T-helper 17 cell (primary cell): ENCODE measurements at regions not wholly inside any gene's neighbourhood (a gene's known extent, or its start where the extent isn't known, plus 50 kb on each side); places are given as distances from the start of the nearest gene placed in this dataset.

Experiments used
- ATAC-seq: fragments of 150-1000 bp; cut with Tn5 transposase; 2 replicates; pipeline ENCODE4 v1.10.0; 2021; ENCODE audit warnings: mild to moderate bottlenecking, moderate library complexity
- DNase-seq, 3 donors: peaks; one replicate each; pipeline versions ENCODE4 v3.0.0 to v3.0.0-alpha.2; 2020 to 2021
- H3K9me3 ChIP-seq: one replicate; pipeline ENCODE4 v1.7.0; 2013; ENCODE audit warnings: low read length, mild to moderate bottlenecking; ENCODE audit not compliant: control insufficient read depth, poor library complexity, severe bottlenecking
- H3K27ac Mint-ChIP-seq: one replicate; pipeline ENCODE4 v1.8.0; 2022; ENCODE audit warnings: mild to moderate bottlenecking, moderate library complexity, mixed read lengths
- H3K27me3 Mint-ChIP-seq: one replicate; pipeline ENCODE4 v1.8.0; 2022; ENCODE audit warnings: mixed read lengths
- H3K36me3 Mint-ChIP-seq: one replicate; pipeline ENCODE4 v1.8.0; 2022; ENCODE audit warnings: low read depth, mixed read lengths
- H3K4me1 Mint-ChIP-seq: one replicate; pipeline ENCODE4 v1.8.0; 2022; ENCODE audit warnings: mild to moderate bottlenecking, mixed read lengths
- H3K4me3 Mint-ChIP-seq: one replicate; pipeline ENCODE4 v1.8.0; 2022; ENCODE audit warnings: mild to moderate bottlenecking, moderate library complexity, mixed read lengths

DNA sequence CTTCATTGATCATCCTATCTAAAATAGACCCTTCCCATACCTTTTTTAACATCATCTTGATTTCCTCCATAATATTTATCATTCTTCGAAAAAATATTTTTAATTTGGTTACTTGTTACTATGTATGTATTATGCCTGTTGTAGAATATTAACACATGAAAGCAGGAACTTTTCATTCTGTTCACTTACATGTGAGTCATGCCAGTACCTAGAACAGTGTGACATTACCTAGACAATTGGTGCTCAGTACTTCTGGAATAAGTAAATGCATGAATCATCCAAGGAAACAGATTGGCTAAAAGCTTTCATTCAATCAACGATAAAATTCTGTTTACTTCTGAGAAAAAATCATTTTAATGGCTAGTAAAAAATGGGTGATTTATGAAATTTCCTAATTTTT is 76.4 kb downstream of the CXXC4 start:
- Mint-ChIP-seq H3K4me3 (no peak overlapping the region), H3K27me3 (peaks cover 4% of the 10 kb centered on the region)
- ATAC-seq = no peak

GRCh38 chr4:104417357-104417882 is 77.3 kb downstream of the CXXC4 start:
- Mint-ChIP-seq H3K27me3 (peaks cover 4% of the 10 kb centered on the region), H3K27ac (no peak overlapping the region), H3K4me1 (no peaks in the 10 kb centered on the region), H3K4me3 (no peak overlapping the region), H3K36me3 (no peaks in the 10 kb centered on the region)
- ATAC-seq (no peak), DNase-seq (no peak)
- no peaks in the 10 kb centered on the region for H3K9me3 ChIP-seq

More for the DNA sequence above, 76.4 kb downstream of the CXXC4 start:
- Mint-ChIP-seq H3K27ac (peak overlapping the region; percentile 29), H3K4me1 (no peaks in the 10 kb centered on the region), H3K36me3 (no peaks in the 10 kb centered on the region)
- H3K9me3 ChIP-seq = no peaks in the 10 kb centered on the region
- DNase-seq = no peak

- no peak overlapping the region for H3K27ac Mint-ChIP-seq
These were observed 77.9 kb downstream of the CXXC4 start for GRCh38 chr4:104416725-104417356.

DNA sequence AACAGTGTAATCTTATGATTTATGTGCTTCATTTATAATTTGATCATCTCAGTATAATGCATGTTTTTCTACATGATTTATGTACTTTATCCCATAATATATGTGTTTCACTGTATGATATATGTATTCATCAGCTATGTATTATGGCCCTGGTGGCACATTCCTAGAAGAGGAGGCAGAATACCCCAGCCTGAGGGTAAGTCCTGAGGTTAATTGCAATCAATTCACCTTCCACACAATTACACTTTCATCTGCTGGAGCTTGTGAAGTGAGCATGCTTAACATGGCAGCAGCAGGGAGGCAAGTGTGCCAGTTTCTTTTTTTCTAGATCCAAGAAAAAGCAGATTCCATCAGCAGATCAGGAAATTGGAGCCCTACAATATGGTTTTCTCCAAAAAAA is 81.2 kb downstream of the CXXC4 start:
- H3K27ac Mint-ChIP-seq = no peak overlapping the region
- H3K4me1 Mint-ChIP-seq = no peaks in the 10 kb centered on the region
- peaks cover 4% of the 10 kb centered on the region for H3K27me3 Mint-ChIP-seq
- H3K4me3 Mint-ChIP-seq = no peak overlapping the region
- H3K9me3 ChIP-seq = no peaks in the 10 kb centered on the region
- no peaks in the 10 kb centered on the region for H3K36me3 Mint-ChIP-seq
- DNase-seq (no peak), ATAC-seq (no peak)

More at GRCh38 chr4:104416725-104417356, 77.9 kb downstream of the CXXC4 start:
- no peaks in the 10 kb centered on the region for H3K9me3 ChIP-seq
- no peak for ATAC-seq
- no peaks in the 10 kb centered on the region for H3K4me1 Mint-ChIP-seq
- no peak overlapping the region for H3K4me3 Mint-ChIP-seq
- H3K36me3 Mint-ChIP-seq = no peaks in the 10 kb centered on the region
- DNase-seq = no peak
- H3K27me3 Mint-ChIP-seq = peaks cover 4% of the 10 kb centered on the region

DNA sequence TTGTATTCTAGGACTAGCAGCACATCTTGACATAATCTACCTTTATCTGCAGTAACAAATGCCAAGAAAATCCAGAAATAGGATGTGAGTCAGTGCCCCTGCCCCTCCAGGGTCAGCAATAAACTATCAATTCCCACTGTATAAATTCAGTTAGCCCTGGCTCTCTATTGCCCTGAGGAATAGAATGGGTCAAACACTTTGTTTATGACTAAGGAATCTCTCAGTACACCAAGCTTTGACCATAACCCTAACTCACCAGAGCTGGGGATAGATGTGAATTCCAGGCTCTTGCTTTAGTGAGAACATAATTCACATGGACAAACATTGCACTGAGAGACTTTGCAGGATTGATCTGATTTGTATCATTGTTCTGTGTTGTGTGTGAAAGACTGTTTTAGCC is 82.3 kb downstream of the CXXC4 start:
- Mint-ChIP-seq H3K36me3 (no peaks in the 10 kb centered on the region), H3K27me3 (peaks cover 4% of the 10 kb centered on the region), H3K4me3 (no peak overlapping the region), H3K27ac (no peak overlapping the region), H3K4me1 (no peaks in the 10 kb centered on the region)
- no peaks in the 10 kb centered on the region for H3K9me3 ChIP-seq
- ATAC-seq = no peak
- DNase-seq = no peak

DNA sequence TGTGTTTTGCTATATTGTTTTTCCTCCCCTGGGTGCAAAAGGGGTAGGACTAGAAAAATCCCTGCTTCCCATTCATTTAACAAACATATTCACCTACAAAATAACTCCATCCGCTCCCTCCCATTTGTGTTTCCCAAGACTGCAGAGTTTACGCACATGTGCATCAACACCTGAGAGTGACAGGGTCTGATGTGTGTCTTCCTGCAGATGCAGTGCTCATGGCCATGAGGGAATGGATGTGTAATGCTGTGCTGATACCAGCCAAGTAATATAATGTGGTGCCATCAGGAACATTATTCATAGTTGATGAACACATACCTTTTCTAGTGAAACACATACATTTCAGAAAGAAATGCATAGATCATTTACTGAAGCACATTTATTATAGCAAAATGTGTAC is 83.2 kb downstream of the CXXC4 start:
- ATAC-seq = no peak
- peaks cover 4% of the 10 kb centered on the region for H3K27me3 Mint-ChIP-seq
- H3K4me1 Mint-ChIP-seq = no peaks in the 10 kb centered on the region

DNA sequence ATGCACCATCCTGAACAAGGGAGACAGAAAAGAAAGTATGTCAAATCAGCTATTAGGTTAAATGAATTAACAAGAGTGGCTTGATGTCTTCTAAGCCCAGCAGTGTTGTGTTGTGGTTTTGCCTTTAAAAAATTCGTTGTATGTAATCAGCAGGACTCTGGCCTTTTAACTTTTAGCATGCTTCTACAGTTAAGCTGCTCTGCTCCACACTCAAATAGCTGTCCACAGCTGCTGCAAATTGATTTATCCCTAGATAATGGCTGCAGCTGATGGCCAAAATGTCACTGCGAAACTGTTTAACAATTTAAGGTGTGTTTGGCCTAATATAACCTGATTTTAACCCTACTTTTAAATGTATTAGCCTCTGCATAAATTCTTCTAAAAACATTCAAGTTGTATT is 85.8 kb downstream of the CXXC4 start:
- Mint-ChIP-seq H3K27ac (no peak overlapping the region), H3K4me3 (no peak overlapping the region), H3K27me3 (no peaks in the 10 kb centered on the region), H3K4me1 (no peaks in the 10 kb centered on the region), H3K36me3 (no peaks in the 10 kb centered on the region)
- H3K9me3 ChIP-seq = no peaks in the 10 kb centered on the region
- DNase-seq = no peak
- no peak for ATAC-seq

More for the DNA sequence above, 83.2 kb downstream of the CXXC4 start:
- no peak overlapping the region for H3K27ac Mint-ChIP-seq
- no peak overlapping the region for H3K4me3 Mint-ChIP-seq
- DNase-seq = no peak
- no peaks in the 10 kb centered on the region for H3K36me3 Mint-ChIP-seq
- no peaks in the 10 kb centered on the region for H3K9me3 ChIP-seq

GRCh38 chr4:104404361-104404760 is 90.3 kb downstream of the CXXC4 start:
- ATAC-seq (no peak), DNase-seq (no peak)
- H3K9me3 ChIP-seq = no peaks in the 10 kb centered on the region
- H3K27me3 Mint-ChIP-seq = no peaks in the 10 kb centered on the region
- H3K4me1 Mint-ChIP-seq = no peaks in the 10 kb centered on the region
- H3K36me3 Mint-ChIP-seq = no peaks in the 10 kb centered on the region
- no peak overlapping the region for H3K27ac Mint-ChIP-seq
- no peak overlapping the region for H3K4me3 Mint-ChIP-seq

DNA sequence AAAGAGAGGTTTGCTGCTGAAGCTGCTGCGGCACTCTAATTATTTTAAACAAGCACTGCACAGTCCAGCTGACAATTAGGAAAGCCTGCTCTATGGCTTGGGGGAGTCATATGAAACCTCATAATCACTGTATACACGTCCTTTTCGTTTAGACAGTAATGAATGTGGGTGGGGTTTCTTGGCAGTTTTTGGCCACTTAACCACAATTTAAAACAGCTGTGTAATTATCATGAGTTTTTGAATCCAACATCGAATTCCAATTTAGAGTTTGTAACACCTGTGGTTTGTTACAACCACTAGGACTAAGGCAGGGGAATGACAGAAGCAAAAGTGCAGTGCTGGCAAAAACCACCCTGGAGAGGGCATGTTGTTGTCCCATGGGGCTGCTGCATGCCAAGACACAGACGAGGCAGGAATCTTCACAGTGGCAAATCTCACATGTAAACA is 99.5 kb downstream of the CXXC4 start:
- no peak overlapping the region for H3K27ac Mint-ChIP-seq
- no peak for DNase-seq
- no peak overlapping the region for H3K4me3 Mint-ChIP-seq
- ATAC-seq = no peak
- no peaks in the 10 kb centered on the region for H3K9me3 ChIP-seq
- H3K27me3 Mint-ChIP-seq = no peaks in the 10 kb centered on the region
- H3K4me1 Mint-ChIP-seq = no peaks in the 10 kb centered on the region
- no peaks in the 10 kb centered on the region for H3K36me3 Mint-ChIP-seq

GRCh38 chr4:104394406-104395167 is 100.1 kb downstream of the CXXC4 start:
- no peak for ATAC-seq
- H3K4me3 Mint-ChIP-seq = no peak overlapping the region
- H3K4me1 Mint-ChIP-seq = no peaks in the 10 kb centered on the region
- DNase-seq = no peak
- no peaks in the 10 kb centered on the region for H3K27me3 Mint-ChIP-seq
- H3K36me3 Mint-ChIP-seq = no peaks in the 10 kb centered on the region
- H3K9me3 ChIP-seq = no peaks in the 10 kb centered on the region
- H3K27ac Mint-ChIP-seq = no peak overlapping the region

- Mint-ChIP-seq H3K36me3 (no peaks in the 10 kb centered on the region), H3K4me1 (no peaks in the 10 kb centered on the region), H3K4me3 (no peak overlapping the region), H3K27me3 (no peaks in the 10 kb centered on the region), H3K27ac (no peak overlapping the region)
- DNase-seq (no peak), ATAC-seq (no peak)
- no peaks in the 10 kb centered on the region for H3K9me3 ChIP-seq
These were observed 100.9 kb downstream of the CXXC4 start for GRCh38 chr4:104393655-104394324.

- H3K9me3 ChIP-seq = no peaks in the 10 kb centered on the region
- ATAC-seq (no peak), DNase-seq (no peak)
- no peak overlapping the region for H3K27ac Mint-ChIP-seq
- no peaks in the 10 kb centered on the region for H3K27me3 Mint-ChIP-seq
- no peaks in the 10 kb centered on the region for H3K4me1 Mint-ChIP-seq
- H3K4me3 Mint-ChIP-seq = no peak overlapping the region
- H3K36me3 Mint-ChIP-seq = no peaks in the 10 kb centered on the region
These were observed 109.0 kb downstream of the CXXC4 start for GRCh38 chr4:104385713-104386112.

DNA sequence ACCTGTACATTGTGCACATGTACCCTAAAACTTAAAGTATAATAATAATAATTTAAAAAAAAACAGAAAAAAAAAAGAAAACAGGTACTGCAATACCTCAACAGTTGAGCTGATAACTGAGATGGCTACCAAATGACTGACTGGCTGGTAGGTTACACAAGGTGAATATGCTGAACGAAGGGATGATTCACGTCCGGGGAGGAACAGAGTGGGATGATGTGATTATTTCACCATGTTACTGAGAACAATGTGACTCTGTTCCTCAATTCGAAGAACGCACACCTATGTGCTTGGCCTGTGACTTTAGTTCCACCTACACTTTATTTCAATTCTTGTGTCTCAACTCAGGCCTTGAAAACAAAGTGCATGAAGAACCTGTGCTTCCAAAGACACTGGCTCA is 111.7 kb downstream of the CXXC4 start:
- ATAC-seq = no peak
- Mint-ChIP-seq H3K27me3 (no peaks in the 10 kb centered on the region), H3K36me3 (no peaks in the 10 kb centered on the region), H3K27ac (no peak overlapping the region), H3K4me3 (no peak overlapping the region), H3K4me1 (no peaks in the 10 kb centered on the region)
- no peaks in the 10 kb centered on the region for H3K9me3 ChIP-seq
- DNase-seq = no peak
